ENCODE measurements at regions not wholly inside any gene's neighbourhood (a gene's known extent, or its start where the extent isn't known, plus 50 kb on each side); places are given as distances from the start of the nearest gene placed in this dataset.

DNA sequence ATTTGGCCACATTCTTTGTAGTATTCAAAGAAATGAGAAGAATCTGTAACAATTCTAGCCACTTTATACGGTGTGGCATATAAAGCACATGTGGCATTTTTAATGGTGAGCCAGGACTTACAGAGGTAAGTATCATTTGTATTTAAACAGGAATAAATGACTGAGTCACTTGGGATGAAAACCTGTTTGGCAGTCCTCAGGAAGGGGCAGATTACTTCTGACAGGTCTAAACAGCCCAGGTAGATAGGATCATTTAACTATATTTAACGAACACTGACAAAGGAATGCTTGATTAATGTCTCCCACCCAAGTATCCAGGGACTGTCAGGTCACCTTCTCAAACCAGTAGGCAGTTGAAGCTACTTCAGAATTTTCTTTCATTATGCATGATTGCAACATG is 241.5 kb upstream of the SATB1 start:
- no peak for DNase-seq

- DNase-seq: no peak
Measured at GRCh38 chr3:18660059-18660458, 234.9 kb upstream of the SATB1 start.

GRCh38 chr3:18657858-18658820 is 233.0 kb upstream of the SATB1 start:
- DNase-seq: peak; percentile 25

GRCh38 chr3:18656866-18657265 is 231.7 kb upstream of the SATB1 start:
- no peak for DNase-seq

DNA sequence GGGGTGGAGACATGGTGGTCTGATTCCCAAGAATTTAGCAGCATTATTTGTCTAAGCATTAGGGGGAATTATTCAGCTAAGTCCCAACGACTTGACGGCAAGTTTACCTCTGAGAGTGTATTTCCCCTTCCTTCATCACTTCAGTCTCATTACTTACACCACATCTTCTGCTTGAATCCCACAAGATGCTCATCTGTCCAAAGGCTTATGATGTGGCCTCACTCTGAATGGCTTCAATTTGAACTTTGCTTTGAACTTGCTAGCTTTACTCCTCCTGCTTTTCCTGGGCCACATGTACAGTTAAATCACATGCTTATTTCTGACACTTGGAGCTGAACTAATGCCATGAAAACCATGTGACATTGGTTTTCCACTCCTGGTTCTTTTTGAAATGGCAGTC is 231.3 kb upstream of the SATB1 start:
- DNase-seq: no peak

- no peak for DNase-seq
Measured at GRCh38 chr3:18655827-18656226, 230.7 kb upstream of the SATB1 start.

- DNase-seq: no peak
Measured at GRCh38 chr3:18652781-18653180, 227.6 kb upstream of the SATB1 start.

DNA sequence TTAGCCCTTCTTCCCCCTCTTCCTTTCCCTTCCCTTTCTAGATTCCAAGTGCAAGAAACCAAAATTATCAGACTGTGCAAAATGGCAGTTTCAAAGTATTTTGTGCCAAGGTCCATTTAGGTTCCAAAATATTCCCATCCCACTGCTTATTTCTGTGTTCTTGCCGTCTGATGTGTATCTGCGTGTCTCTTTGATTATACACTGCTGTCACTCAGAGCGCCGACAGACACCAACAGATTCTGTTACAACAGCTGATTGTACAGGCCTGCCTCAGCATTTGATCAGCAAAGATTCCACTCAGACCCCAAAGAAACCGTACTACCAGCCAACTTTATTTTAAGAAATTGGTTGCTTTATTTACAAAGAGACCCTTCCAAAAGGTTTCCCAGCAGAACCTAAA is 225.6 kb upstream of the SATB1 start:
- DNase-seq: no peak

GRCh38 chr3:18649666-18650363 is 224.7 kb upstream of the SATB1 start:
- DNase-seq: peak; percentile 42

- no peak for DNase-seq
Measured at GRCh38 chr3:18648868-18649462, 223.8 kb upstream of the SATB1 start.

- no peak for DNase-seq
Measured at GRCh38 chr3:18648159-18648558, 223.0 kb upstream of the SATB1 start.

DNA sequence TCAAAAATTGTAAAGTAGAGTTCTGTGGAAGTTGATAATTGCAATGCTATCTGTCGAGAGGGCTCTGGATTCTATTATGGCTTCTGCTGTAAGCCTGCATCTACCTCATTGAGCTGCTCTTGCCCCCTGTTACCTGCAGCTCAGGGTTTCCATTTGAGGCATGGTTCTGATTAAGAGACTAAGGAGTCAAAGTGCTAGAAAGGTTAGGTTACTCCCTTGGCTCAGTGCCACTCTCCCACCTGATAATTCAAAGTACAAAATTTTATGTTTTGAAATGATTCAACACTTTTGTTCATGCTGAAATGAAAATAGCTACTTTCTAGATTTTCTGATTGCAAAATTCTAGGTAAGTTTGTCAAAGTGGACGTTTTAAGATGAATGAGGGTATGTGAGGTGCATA is 220.5 kb upstream of the SATB1 start:
- no peak for DNase-seq

GRCh38 chr3:18643281-18643680 is 218.1 kb upstream of the SATB1 start:
- peak; percentile 26 for DNase-seq

DNA sequence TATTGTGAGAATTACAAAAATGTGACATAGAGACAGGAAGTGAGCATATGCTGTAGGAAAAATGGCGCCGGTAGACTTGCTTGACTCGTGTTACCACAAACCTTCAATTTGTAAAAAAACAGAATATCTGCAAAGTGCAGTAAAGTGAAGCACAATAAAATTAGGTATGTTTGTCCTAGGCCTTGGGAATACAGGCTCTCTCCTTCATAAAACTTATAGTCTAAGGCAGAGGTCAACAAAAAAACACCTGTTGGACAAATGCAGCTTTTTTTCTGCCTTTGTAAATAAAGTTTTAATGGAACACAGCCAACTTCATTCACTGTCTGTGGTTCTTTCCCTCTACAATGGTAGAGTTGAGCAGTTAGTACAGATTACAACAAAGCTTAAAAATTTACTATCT is 216.8 kb upstream of the SATB1 start:
- no peak for DNase-seq

- DNase-seq: no peak
Measured at GRCh38 chr3:18635215-18635614, 210.1 kb upstream of the SATB1 start.

DNA sequence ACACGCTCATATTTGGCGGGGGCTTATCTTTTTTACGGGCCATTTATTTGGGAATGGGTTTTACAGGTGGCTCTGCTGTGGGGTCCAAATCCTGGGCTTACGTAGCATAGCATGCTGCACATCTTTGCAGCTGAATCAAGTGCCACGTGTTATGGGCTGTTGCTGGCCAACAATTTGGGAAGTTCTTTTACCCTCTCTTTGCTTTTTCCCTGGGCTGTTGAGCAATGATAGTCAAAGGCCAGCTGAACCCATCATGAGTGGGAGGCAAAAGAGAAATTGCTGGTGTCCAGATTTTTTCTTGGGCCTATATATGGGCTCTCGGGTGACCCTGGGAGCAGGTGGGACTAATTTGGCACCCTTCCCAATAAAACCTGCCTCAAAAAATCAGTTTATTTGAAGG is 209.3 kb upstream of the SATB1 start:
- DNase-seq: no peak

GRCh38 chr3:18633002-18633401 is 207.9 kb upstream of the SATB1 start:
- DNase-seq: no peak

- DNase-seq: no peak
Measured at GRCh38 chr3:18630295-18630694, 205.2 kb upstream of the SATB1 start.

GRCh38 chr3:18625085-18625484 is 199.9 kb upstream of the SATB1 start:
- no peak for DNase-seq

DNA sequence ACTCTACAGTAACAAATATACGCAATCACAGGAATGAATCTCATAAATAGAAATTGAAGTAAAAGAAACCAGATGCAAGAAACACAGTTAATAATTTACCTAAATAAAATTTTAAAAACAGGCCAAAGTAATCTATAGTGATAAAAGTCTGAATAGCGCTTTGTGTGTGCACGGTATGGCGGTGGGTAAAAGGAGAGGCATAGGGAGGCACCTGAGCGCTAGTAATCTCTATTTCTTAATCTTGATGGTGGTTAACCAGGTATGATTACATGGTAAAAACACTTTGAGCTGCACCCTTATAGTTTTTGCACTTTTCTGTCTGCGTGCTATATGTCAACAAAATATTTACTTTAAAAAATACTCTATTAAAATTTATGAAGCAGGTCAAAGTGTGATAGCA is 198.1 kb upstream of the SATB1 start:
- no peak for DNase-seq

- no peak for DNase-seq
Measured at GRCh38 chr3:18618723-18619122, 193.6 kb upstream of the SATB1 start.

- no peak for DNase-seq
Measured at GRCh38 chr3:18611991-18612390, 186.9 kb upstream of the SATB1 start.

DNA sequence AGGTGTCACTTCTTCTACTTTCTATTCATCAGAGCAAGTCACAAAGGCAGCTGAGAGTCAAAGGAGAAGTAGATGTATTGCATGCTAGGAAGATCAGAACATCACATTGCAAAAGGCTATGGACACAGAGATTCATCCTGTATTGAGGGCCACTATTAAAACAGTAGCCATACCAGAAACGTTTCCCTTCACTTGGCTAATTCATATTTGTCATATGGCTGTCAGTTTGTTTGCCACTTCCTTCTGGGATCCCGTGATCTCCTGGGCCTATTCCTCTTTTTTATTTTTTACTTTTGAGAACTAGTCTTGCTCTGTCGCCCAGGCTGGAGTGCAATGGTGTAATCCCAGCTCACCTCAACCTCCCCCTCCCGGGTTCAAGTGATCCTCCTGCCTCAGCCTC is 184.0 kb upstream of the SATB1 start:
- no peak for DNase-seq

GRCh38 chr3:18597919-18598318 is 172.8 kb upstream of the SATB1 start:
- DNase-seq: no peak

All from CD4-positive, alpha-beta T cell treated with Interleukin-21 for 1 hour (primary cell).